Caco-2 (cell line): ENCODE measurements at regions not wholly inside any gene's neighbourhood (a gene's known extent, or its start where the extent isn't known, plus 50 kb on each side); places are given as distances from the start of the nearest gene placed in this dataset.

ENCODE experiments used
- BruUV-seq: library from RNA; stranded (reverse); fragments of 400-500 nt; replicated peaks from 2 replicates; lab custom pipeline; 2021; lab: Mats Ljungman, UMichigan
- CTCF ChIA-PET: fragments of 300-600 bp; sonication (Branson Sonifier 250); formaldehyde crosslinking; loops from one replicate; lab custom pipeline; 2022; ENCODE audit warnings: antibody characterized with exemption; lab: Charles Lee
- POLR2A ChIA-PET: fragments of 300-600 bp; sonication (Branson Sonifier 250); formaldehyde crosslinking; loops from one replicate; lab custom pipeline; 2022; ENCODE audit warnings: antibody characterized with exemption; lab: Charles Lee
- DNase-seq, 2 experiments: peaks; one replicate each; pipeline versions ENCODE4 v3.0.0 to v3.0.0-alpha.2; 2020 to 2022
- H3K27me3 ChIP-seq: replicated peaks from 2 replicates; pipeline ENCODE4 v1.6.0; 2011; ENCODE audit warnings: low read length; ENCODE audit not compliant: control insufficient read depth, insufficient read depth
- H3K36me3 ChIP-seq: 2 replicates; pipeline ENCODE4 v1.5.1; 2011; ENCODE audit warnings: low read length; ENCODE audit not compliant: control insufficient read depth, insufficient read depth
- H3K4me1 ChIP-seq: fragments of 250-450 bp; sonication (Bioruptor Pico); 2 replicates; pipeline ENCODE4 v1.5.1; 2020; ENCODE audit warnings: mild to moderate bottlenecking
- H3K4me3 ChIP-seq: 2 replicates; pipeline ENCODE4 v1.5.1; 2011; ENCODE audit warnings: low read depth, mild to moderate bottlenecking, control low read depth, low read length
- H3K9me3 ChIP-seq: fragments of 250-450 bp; sonication (Bioruptor Pico); 2 replicates; pipeline ENCODE4 v1.5.1; 2020; ENCODE audit warnings: mild to moderate bottlenecking, moderate library complexity
- H3K27ac Mint-ChIP-seq: one replicate; pipeline ENCODE4 v1.8.0; 2022; ENCODE audit warnings: mixed read lengths; ENCODE audit not compliant: unreplicated experiment
- H3K27me3 Mint-ChIP-seq: one replicate; pipeline ENCODE4 v1.8.0; 2022; ENCODE audit warnings: mixed read lengths; ENCODE audit not compliant: insufficient read depth, unreplicated experiment
- H3K36me3 Mint-ChIP-seq: one replicate; pipeline ENCODE4 v1.8.0; 2022; ENCODE audit warnings: mild to moderate bottlenecking, mixed read lengths; ENCODE audit not compliant: insufficient read depth, unreplicated experiment
- H3K4me1 Mint-ChIP-seq: one replicate; pipeline ENCODE4 v1.8.0; 2022; ENCODE audit warnings: low read depth, mixed read lengths; ENCODE audit not compliant: unreplicated experiment
- H3K4me3 Mint-ChIP-seq: one replicate; pipeline ENCODE4 v1.8.0; 2022; ENCODE audit warnings: mild to moderate bottlenecking, moderate library complexity, mixed read lengths; ENCODE audit not compliant: unreplicated experiment
- H3K9me3 Mint-ChIP-seq: one replicate; pipeline ENCODE4 v1.8.0; 2022; ENCODE audit warnings: mixed read lengths; ENCODE audit not compliant: unreplicated experiment
- CTCF ChIP-seq, 2 experiments: fragments of 200-600 bp in 1 of 2; IDR thresholded peaks; 1 replicate in 1 of 2; 2 replicates in 1 of 2; pipeline versions ENCODE4 v1.5.1 to v1.8.0; 2011 to 2022; ENCODE audit warnings: antibody characterized with exemption in 1 of 2, control low read depth in 1 of 2, inconsistent platforms in 1 of 2, low read depth in 1 of 2, low read length in 1 of 2, mild to moderate bottlenecking in 1 of 2, moderate library complexity in 1 of 2; ENCODE audit not compliant: insufficient read depth in 1 of 2, severe bottlenecking in 1 of 2, unreplicated experiment in 1 of 2
- intact Hi-C: fragments of 100-400 bp; cut with micrococcal nuclease; formaldehyde crosslinking; loops from one replicate; pipeline ENCODE4 v1.10.0; 2022; ENCODE audit not compliant: unreplicated experiment

- H3K27me3 ChIP-seq: no peaks in the 10 kb centered on the region
- intact Hi-C loops: no loop called here
- H3K36me3 ChIP-seq: no peaks in the 10 kb centered on the region
- BruUV-seq: no TSS peak
- CTCF ChIA-PET: no interaction called here
- DNase-seq: no peak
- POLR2A ChIA-PET: no interaction called here
- no peaks in the 10 kb centered on the region for H3K9me3 ChIP-seq
- Mint-ChIP-seq H3K4me3 (no peak overlapping the region), H3K4me1 (no peaks in the 10 kb centered on the region), H3K27ac (no peak overlapping the region), H3K36me3 (no peaks in the 10 kb centered on the region), H3K9me3 (no peaks in the 10 kb centered on the region), H3K27me3 (no peaks in the 10 kb centered on the region)
- no peak overlapping the region for H3K4me3 ChIP-seq
- no peak for TF ChIP-seq CTCF (IDR thresholded peaks at IDR 0.05; ENCODE audit: insufficient read depth in 1 of 2, low read depth in 1 of 2, low read length in 1 of 2, severe bottlenecking in 1 of 2, unreplicated experiment in 1 of 2)
- no peaks in the 10 kb centered on the region for H3K4me1 ChIP-seq
These were observed 72.2 kb upstream of the KLF3 start for GRCh38 chr4:38591617-38592337.

DNA sequence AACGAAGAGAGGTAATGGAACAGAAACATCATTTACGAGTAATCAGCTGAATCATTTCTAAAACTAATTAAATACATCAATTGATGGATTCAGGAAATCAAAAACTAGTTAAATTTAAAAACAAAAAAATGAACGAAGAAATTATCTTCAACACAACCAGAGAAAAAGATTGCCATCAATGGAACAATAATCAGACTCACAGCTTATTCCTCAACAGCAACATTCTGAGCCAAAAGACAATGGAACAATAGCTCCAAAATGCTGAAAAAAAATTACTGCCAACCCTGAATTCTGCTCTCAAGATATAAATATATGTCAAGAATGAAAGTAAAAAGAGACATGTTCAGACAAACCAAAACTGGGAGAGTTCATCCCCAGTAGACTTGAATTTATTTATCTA is 65.5 kb upstream of the KLF3 start:
- Mint-ChIP-seq H3K36me3 (no peaks in the 10 kb centered on the region), H3K4me3 (no peak overlapping the region), H3K27ac (no peak overlapping the region), H3K9me3 (no peaks in the 10 kb centered on the region), H3K27me3 (no peaks in the 10 kb centered on the region), H3K4me1 (no peaks in the 10 kb centered on the region)
- no peak overlapping the region for H3K4me3 ChIP-seq
- ChIA-PET CTCF (no interaction called here), POLR2A (no interaction called here)
- H3K27me3 ChIP-seq: no peaks in the 10 kb centered on the region
- H3K36me3 ChIP-seq: no peaks in the 10 kb centered on the region
- intact Hi-C loops: no loop called here
- TF ChIP-seq CTCF (IDR thresholded peaks at IDR 0.05; ENCODE audit: insufficient read depth in 1 of 2, low read depth in 1 of 2, low read length in 1 of 2, severe bottlenecking in 1 of 2, unreplicated experiment in 1 of 2): no peak
- BruUV-seq: no TSS peak
- DNase-seq: no peak
- H3K4me1 ChIP-seq: no peaks in the 10 kb centered on the region
- H3K9me3 ChIP-seq: no peaks in the 10 kb centered on the region

DNA sequence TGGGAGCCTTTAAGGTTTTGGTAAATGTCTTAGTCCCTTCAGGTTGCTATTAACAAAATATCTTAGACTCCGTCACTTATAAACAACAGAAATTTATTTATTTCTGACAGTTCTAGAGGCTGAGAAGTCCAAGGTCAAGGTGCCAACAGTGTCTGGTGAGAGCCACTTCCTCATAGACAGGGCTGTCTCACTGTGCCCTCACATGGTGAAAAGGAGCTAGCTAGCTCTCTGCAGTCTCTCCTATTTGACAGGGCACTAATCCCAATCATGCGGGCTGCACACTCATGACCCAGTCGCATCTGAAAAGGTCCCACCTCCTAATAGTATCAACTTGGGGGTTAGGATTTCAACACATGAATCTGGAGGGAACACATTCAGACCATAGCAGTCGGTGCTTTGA is 63.4 kb upstream of the KLF3 start:
- H3K9me3 ChIP-seq: no peaks in the 10 kb centered on the region
- H3K4me1 Mint-ChIP-seq: no peaks in the 10 kb centered on the region
- BruUV-seq: no TSS peak
- CTCF ChIA-PET: no interaction called here
- H3K36me3 ChIP-seq: no peaks in the 10 kb centered on the region
- H3K4me1 ChIP-seq: no peaks in the 10 kb centered on the region
- intact Hi-C loops: no loop called here
- H3K27ac Mint-ChIP-seq: no peak overlapping the region
- TF ChIP-seq CTCF (IDR thresholded peaks at IDR 0.05; ENCODE audit: insufficient read depth in 1 of 2, low read depth in 1 of 2, low read length in 1 of 2, severe bottlenecking in 1 of 2, unreplicated experiment in 1 of 2): no peak
- H3K4me3 ChIP-seq: no peak overlapping the region
- POLR2A ChIA-PET: no interaction called here
- H3K9me3 Mint-ChIP-seq: no peaks in the 10 kb centered on the region
- H3K36me3 Mint-ChIP-seq: no peaks in the 10 kb centered on the region
- no peak overlapping the region for H3K4me3 Mint-ChIP-seq
- H3K27me3 ChIP-seq: no peaks in the 10 kb centered on the region
- DNase-seq: no peak
- no peaks in the 10 kb centered on the region for H3K27me3 Mint-ChIP-seq
